ENCODE measurements at regions not wholly inside any gene's neighbourhood (a gene's known extent, or its start where the extent isn't known, plus 50 kb on each side); places are given as distances from the start of the nearest gene placed in this dataset.
"Not testable (repeated sequence)": the region's sequence is repeated elsewhere in the genome, so short reads cannot be mapped to it uniquely, and the experiment has no call there.

GRCh38 chr10:36003688-36004087, 361.6 kb upstream of the FZD8 start:
- Histone ChIP-seq H3K27me3 (peaks cover 0 to 4% (median 0%) of the 10 kb centered on the region in 4 donors), H3K4me1 (no peaks in the 10 kb centered on the region), H3K9me3 (no peaks in the 10 kb centered on the region), H3K27ac (no peak overlapping the region), H3K36me3 (no peaks in the 10 kb centered on the region), H3K4me3 (no peak overlapping the region)
- 88 to 90% methylated on average over 2 of the region's 7 CpGs for WGBS, 2 donors
- intact Hi-C loops (cut with DNase I), result no loop called here
- no peak for DNase-seq
- TF ChIP-seq, protein P1, sequence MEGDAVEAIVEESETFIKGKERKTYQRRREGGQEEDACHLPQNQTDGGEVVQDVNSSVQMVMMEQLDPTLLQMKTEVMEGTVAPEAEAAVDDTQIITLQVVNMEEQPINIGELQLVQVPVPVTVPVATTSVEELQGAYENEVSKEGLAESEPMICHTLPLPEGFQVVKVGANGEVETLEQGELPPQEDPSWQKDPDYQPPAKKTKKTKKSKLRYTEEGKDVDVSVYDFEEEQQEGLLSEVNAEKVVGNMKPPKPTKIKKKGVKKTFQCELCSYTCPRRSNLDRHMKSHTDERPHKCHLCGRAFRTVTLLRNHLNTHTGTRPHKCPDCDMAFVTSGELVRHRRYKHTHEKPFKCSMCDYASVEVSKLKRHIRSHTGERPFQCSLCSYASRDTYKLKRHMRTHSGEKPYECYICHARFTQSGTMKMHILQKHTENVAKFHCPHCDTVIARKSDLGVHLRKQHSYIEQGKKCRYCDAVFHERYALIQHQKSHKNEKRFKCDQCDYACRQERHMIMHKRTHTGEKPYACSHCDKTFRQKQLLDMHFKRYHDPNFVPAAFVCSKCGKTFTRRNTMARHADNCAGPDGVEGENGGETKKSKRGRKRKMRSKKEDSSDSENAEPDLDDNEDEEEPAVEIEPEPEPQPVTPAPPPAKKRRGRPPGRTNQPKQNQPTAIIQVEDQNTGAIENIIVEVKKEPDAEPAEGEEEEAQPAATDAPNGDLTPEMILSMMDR (IDR thresholded peaks at IDR 0.05), result no peak
- no peak for TF ChIP-seq POLR2A (IDR thresholded peaks at IDR 0.05)

DNA sequence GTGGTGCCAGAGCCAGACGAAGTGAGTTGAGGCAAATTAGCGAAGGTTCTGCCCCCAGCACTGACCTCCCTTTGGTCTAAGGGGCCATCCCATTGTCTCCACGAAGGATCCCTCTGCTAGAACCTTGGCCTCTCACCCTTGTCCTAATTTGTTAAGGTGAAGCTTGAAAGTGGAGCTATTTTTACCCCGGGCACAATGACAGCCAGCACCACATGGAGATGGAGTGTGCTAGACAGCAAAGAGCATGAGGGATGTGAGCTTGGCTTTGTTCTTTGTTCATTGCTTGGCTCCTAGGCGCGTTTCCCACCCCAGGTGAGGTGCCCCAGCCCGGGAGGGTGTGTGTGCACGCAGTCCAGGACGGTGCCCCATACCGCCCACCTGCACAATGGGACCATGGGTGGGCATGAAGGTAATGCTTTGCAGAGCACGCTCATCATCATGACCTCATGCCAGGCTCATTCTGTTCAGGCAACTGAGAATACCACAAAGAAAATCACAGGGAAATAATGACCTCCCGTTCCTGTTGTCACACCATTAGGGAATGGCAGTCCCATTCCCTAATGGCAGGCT, 361.0 kb upstream of the FZD8 start:
- TF ChIP-seq POLR2A (IDR thresholded peaks at IDR 0.05), result no peak
- TF ChIP-seq, protein P1 (IDR thresholded peaks at IDR 0.05), result no peak
- H3K9me3 ChIP-seq, result no peaks in the 10 kb centered on the region
- H3K36me3 ChIP-seq, result no peaks in the 10 kb centered on the region
- H3K27me3 ChIP-seq, result peaks cover 0 to 4% (median 0%) of the 10 kb centered on the region in 4 donors
- intact Hi-C loops (cut with DNase I), result no loop called here
- no peak overlapping the region for H3K27ac ChIP-seq
- H3K4me3 ChIP-seq, result no peak overlapping the region
- WGBS, 2 donors, result 59 to 75% methylated on average over 9 to 11 of the region's 12 CpGs
- no peaks in the 10 kb centered on the region for H3K4me1 ChIP-seq
- no peak for DNase-seq

GRCh38 chr10:36002445-36002844, 360.3 kb upstream of the FZD8 start:
- no peaks in the 10 kb centered on the region for H3K4me1 ChIP-seq
- H3K9me3 ChIP-seq, result no peaks in the 10 kb centered on the region
- peaks cover 0 to 4% (median 0%) of the 10 kb centered on the region in 4 donors for H3K27me3 ChIP-seq
- WGBS, 2 donors, result 84 to 87% methylated on average over 5 of the region's 5 CpGs
- TF ChIP-seq POLR2A (IDR thresholded peaks at IDR 0.05), result no peak
- TF ChIP-seq, protein P1 (IDR thresholded peaks at IDR 0.05), result no peak
- DNase-seq, result no peak
- no peak overlapping the region for H3K27ac ChIP-seq
- H3K36me3 ChIP-seq, result no peaks in the 10 kb centered on the region
- H3K4me3 ChIP-seq, result no peak overlapping the region
- intact Hi-C loops (cut with DNase I), result no loop called here

GRCh38 chr10:36000754-36001153, 358.7 kb upstream of the FZD8 start:
- H3K36me3 ChIP-seq; H3K9me3 ChIP-seq; intact Hi-C loops (cut with DNase I); DNase-seq; H3K4me1 ChIP-seq; H3K27me3 ChIP-seq; H3K27ac ChIP-seq; H3K4me3 ChIP-seq: not testable (repeated sequence)
- 95 to 100% methylated on average over 1 of the region's 1 CpG for WGBS, 2 donors

DNA sequence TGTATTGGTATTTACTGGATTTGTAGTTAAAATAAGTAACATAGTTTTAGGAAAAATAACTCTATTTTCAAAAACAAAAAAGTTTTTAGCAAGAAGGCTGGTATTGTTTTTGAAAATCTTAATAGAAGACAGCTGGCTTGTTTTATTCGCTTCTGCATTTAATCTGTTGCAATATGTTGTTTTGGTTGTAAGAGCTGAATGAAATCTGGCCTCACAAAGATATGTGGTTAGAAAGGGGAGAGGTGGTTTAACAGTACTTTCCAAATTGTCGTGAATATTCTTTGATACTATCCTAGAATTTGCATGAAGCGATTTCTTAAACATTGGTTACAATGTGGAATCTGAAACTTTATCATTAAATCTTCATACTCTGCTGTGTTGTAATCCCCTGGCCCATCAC, 355.9 kb upstream of the FZD8 start:
- 58 to 67% methylated on average over 3 of the region's 3 CpGs for WGBS, 2 donors
- H3K4me1 ChIP-seq, result no peaks in the 10 kb centered on the region

More for the DNA sequence above, 355.9 kb upstream of the FZD8 start:
- no peak for TF ChIP-seq POLR2A (IDR thresholded peaks at IDR 0.05)
- TF ChIP-seq, protein P1 (IDR thresholded peaks at IDR 0.05), result no peak
- Histone ChIP-seq H3K36me3 (no peaks in the 10 kb centered on the region), H3K27ac (no peak overlapping the region), H3K9me3 (no peaks in the 10 kb centered on the region), H3K27me3 (peaks cover 0 to 3% (median 0%) of the 10 kb centered on the region in 4 donors), H3K4me3 (no peak overlapping the region)
- intact Hi-C loops (cut with DNase I), result no loop called here
- no peak for DNase-seq
